ENCODE measurements at regions not wholly inside any gene's neighbourhood (a gene's known extent, or its start where the extent isn't known, plus 50 kb on each side); places are given as distances from the start of the nearest gene placed in this dataset.

DNA sequence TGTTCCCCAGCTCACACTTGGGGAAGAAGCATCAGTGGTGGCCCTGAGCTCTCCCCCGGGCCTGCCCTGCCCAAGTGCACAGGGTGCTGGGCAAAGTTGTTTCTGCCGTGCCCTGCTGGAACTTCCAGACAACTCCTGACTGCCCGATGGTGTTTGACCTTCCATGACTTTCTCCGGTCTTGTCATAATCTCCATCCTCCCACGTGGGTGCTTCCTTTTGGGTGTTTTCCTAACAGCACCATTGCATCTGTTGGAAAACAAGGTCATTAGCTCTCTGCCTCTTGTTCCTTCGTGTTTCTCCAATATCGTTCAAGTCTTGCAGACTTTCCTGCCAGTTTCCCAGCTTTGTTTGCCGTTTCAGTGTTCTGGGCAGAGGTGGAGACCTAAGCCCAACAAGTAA, 68.7 kb upstream of the TIAM2 start:
- Histone ChIP-seq H3K36me3 (no peaks in the 10 kb centered on the region), H3K27ac (no peak overlapping the region), H3K4me1 (no peaks in the 10 kb centered on the region), H3K27me3 (no peaks in the 10 kb centered on the region), H3K9me3 (no peaks in the 10 kb centered on the region), H3K4me3 (no peak overlapping the region)
- DNase-seq (ENCODE audit: low spot score in 2 of 2): no peak
- TF ChIP-seq EP300 (IDR thresholded peaks at IDR 0.05) (no peak), POLR2A (IDR thresholded peaks at IDR 0.05) (no peak)
- 54 to 58% methylated on average over 8 of the region's 8 CpGs for WGBS, 2 donors

DNA sequence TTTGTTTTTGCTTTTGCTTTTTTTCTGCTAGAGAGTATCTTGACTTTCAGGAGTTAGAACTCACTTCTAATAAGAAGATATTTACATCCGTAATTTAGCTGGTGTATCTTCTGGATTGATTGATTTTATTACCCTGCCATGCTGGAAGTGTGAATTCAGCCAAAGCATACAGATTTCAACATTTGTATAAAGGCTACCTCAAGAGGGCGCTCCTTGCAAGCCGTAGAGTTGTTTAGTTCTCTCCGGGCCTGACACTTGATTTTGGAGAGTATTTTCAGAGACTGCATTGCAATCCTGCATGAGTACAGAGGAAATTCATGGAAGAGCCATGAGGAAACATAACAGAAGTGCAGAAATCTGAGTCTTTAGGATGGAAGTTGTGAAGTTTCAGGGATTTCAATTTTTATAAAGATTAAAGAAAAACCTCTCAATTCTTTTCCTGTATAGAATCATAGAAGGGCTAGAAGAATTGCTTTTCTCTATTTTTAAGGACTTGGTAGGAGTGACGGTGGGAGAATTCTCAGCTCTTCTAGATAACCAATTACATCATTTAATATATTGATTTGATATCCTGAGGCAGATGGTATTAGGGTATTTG, 66.7 kb upstream of the TIAM2 start:
- Histone ChIP-seq H3K27ac (no peak overlapping the region), H3K36me3 (no peaks in the 10 kb centered on the region), H3K4me3 (no peak overlapping the region), H3K27me3 (no peaks in the 10 kb centered on the region), H3K4me1 (peaks cover 0 to 12% (median 0%) of the 10 kb centered on the region in 4 donors), H3K9me3 (no peaks in the 10 kb centered on the region)
- peak in 1 of 2 donors; percentile 78 for DNase-seq (ENCODE audit: low spot score in 2 of 2)
- TF ChIP-seq, protein P1, sequence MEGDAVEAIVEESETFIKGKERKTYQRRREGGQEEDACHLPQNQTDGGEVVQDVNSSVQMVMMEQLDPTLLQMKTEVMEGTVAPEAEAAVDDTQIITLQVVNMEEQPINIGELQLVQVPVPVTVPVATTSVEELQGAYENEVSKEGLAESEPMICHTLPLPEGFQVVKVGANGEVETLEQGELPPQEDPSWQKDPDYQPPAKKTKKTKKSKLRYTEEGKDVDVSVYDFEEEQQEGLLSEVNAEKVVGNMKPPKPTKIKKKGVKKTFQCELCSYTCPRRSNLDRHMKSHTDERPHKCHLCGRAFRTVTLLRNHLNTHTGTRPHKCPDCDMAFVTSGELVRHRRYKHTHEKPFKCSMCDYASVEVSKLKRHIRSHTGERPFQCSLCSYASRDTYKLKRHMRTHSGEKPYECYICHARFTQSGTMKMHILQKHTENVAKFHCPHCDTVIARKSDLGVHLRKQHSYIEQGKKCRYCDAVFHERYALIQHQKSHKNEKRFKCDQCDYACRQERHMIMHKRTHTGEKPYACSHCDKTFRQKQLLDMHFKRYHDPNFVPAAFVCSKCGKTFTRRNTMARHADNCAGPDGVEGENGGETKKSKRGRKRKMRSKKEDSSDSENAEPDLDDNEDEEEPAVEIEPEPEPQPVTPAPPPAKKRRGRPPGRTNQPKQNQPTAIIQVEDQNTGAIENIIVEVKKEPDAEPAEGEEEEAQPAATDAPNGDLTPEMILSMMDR (IDR thresholded peaks at IDR 0.05): peak; percentile 52 to 71 (median 63)
- no peak for TF ChIP-seq POLR2A (IDR thresholded peaks at IDR 0.05)
- 18% methylated on average over 5 of the region's 5 CpGs for WGBS, 2 donors

DNA sequence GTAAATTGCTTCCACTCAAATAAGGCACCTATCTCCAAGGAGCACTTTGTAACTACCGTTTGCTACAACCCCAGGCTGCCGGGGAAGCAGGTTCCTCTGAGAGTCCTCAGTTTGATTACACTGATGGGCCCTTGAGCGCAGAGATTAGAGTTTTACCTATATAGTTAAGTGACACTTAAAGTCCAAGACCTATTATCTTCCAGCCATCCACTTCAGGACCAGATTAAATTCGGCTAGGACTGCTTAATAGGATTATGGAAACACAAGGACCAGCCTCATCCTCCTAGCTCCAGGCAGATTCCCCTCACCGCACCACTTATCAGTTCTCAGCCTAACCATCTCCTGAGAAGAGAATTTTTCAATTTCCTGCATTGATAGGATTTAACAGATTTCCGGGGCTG, 64.7 kb upstream of the TIAM2 start:
- Histone ChIP-seq H3K36me3 (no peaks in the 10 kb centered on the region), H3K4me3 (no peak overlapping the region), H3K4me1 (peaks cover 0 to 12% (median 0%) of the 10 kb centered on the region in 4 donors), H3K9me3 (no peaks in the 10 kb centered on the region), H3K27me3 (no peaks in the 10 kb centered on the region), H3K27ac (no peak overlapping the region)
- TF ChIP-seq, protein P1 (IDR thresholded peaks at IDR 0.05): no peak
- TF ChIP-seq EP300 (IDR thresholded peaks at IDR 0.05) (no peak), POLR2A (IDR thresholded peaks at IDR 0.05) (no peak)
- 89 to 91% methylated on average over 6 of the region's 6 CpGs for WGBS, 2 donors
- DNase-seq (ENCODE audit: low spot score in 2 of 2): no peak

DNA sequence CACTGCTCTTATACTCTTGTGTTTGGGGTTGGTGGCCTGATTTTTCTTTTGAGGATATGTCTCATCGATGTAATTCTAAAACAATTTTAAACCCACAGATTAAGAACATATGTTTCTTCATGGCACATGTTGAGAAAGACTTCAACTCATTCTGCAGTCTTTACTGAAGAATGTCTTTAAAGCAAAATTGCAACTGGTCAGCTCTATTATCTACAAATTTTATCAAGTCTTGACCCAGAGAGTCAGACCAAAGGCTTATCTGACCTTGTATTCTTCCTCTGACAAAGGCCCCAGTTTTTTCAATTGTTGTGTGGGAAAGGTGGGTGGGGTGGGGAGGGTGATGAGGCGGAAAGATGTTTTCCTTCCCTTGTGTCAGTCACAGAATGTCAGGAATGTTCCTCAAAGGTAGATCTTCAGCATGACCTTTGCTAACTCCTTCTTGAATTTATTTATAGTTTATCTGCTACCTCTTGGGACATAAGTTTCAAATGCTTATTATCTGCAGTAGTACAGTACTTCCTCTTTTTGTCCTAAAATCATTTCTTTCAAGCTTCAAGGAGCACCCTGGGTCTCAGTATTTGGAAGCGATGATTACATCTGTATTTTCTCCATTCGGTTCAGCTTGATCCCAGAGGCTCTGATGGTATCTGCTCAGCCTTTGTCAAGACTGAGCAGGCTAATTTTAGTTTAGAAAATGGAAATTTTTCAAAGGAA, 63.2 kb upstream of the TIAM2 start:
- no peak for DNase-seq (ENCODE audit: low spot score in 2 of 2)
- peaks cover 0 to 12% (median 0%) of the 10 kb centered on the region in 4 donors for H3K4me1 ChIP-seq
- no peaks in the 10 kb centered on the region for H3K27me3 ChIP-seq
- H3K27ac ChIP-seq: no peak overlapping the region
- no peaks in the 10 kb centered on the region for H3K9me3 ChIP-seq
- 61 to 69% methylated on average over 4 of the region's 4 CpGs for WGBS, 2 donors
- no peaks in the 10 kb centered on the region for H3K36me3 ChIP-seq
- TF ChIP-seq POLR2A (IDR thresholded peaks at IDR 0.05) (no peak), EP300 (IDR thresholded peaks at IDR 0.05) (no peak)
- TF ChIP-seq, protein P1 (IDR thresholded peaks at IDR 0.05): no peak
- H3K4me3 ChIP-seq: no peak overlapping the region

DNA sequence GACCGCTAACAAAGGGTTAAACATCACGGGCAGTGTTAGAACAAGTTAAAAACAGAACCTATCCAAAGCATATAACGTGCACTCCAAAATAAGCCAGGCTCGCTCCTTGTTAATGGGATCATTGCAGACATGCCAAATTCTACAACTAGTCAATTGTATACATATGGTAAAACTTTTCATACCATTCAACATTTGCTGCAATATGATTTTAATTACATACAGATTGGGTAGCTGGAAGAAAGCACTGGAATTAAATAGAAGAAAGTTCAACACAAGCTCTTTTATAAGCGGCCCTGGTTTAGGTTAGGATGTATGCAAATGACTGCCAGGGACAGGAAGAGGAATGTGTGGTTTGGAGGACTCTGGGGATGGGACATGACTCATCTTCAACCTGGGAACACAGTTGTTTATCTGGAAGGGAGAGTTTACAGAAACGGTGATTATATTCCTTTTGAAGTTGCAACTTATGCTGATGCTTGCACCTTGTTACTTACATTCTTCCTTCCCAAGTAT, 62.5 kb upstream of the TIAM2 start:
- no peak for DNase-seq (ENCODE audit: low spot score in 2 of 2)
- Histone ChIP-seq H3K27me3 (no peaks in the 10 kb centered on the region), H3K4me1 (peaks cover 0 to 12% (median 0%) of the 10 kb centered on the region in 4 donors), H3K9me3 (no peaks in the 10 kb centered on the region), H3K4me3 (no peak overlapping the region), H3K36me3 (no peaks in the 10 kb centered on the region), H3K27ac (no peak overlapping the region)
- WGBS, 2 donors: 39 to 54% methylated on average over 6 of the region's 6 CpGs
- TF ChIP-seq, protein P1 (IDR thresholded peaks at IDR 0.05): no peak
- TF ChIP-seq POLR2A (IDR thresholded peaks at IDR 0.05) (no peak), EP300 (IDR thresholded peaks at IDR 0.05) (no peak)
